ENCODE measurements at regions not wholly inside any gene's neighbourhood (a gene's known extent, or its start where the extent isn't known, plus 50 kb on each side); places are given as distances from the start of the nearest gene placed in this dataset.

DNA sequence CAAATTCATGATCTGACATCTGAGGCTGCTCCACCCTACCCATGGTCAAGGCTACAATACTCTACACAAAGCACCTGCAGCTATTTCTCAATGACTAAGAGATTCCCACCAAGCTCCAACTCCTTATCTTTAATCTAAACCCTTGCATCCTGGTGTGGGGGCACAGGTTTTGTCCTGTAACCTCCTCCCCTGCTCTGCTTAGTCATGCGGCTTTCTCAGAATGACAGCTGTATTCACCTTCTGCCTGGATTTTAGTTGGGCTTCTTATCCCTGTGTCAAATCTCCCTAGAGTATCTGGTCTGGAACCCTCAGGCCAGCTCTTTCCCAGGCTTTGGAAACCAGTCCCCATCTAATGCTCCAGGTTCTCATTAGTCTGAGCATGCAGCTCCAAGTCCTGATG is 159.0 kb downstream of the BARHL2 start:
- H2BK120ac ChIP-seq (ENCODE audit: low read depth, low read length) = no peak overlapping the region
- H4K91ac ChIP-seq (ENCODE audit: low read depth, low read length, poor library complexity) = no peak overlapping the region
- DNase-seq (ENCODE audit: low spot score) = no peak
- peaks cover 0 to 2% (median 0%) of the 10 kb centered on the region in 3 experiments for H3K27me3 ChIP-seq (ENCODE audit: control insufficient read depth in 3 of 3, insufficient read depth in 3 of 3, low read depth in 1 of 3, low read length in 3 of 3)
- no peaks in the 10 kb centered on the region for H3K36me3 ChIP-seq (replicated peaks in 1 of 2; ENCODE audit: control insufficient read depth in 2 of 2, insufficient read depth in 2 of 2, low read length in 2 of 2)
- H2BK5ac ChIP-seq (ENCODE audit: low read length) = no peak overlapping the region
- H2BK12ac ChIP-seq (ENCODE audit: low read length) = no peak overlapping the region
- no peak overlapping the region for H3K23ac ChIP-seq (ENCODE audit: low read depth, low read length, poor library complexity)
- no peak overlapping the region for H3K14ac ChIP-seq (ENCODE audit: low read length)
- H3K4me2 ChIP-seq (ENCODE audit: insufficient read depth, low read length, poor library complexity, severe bottlenecking) = no peak overlapping the region
- no peak overlapping the region for H3K18ac ChIP-seq (ENCODE audit: low read length)
- no peaks in the 10 kb centered on the region for H3K4me1 ChIP-seq (ENCODE audit: control insufficient read depth in 2 of 2, insufficient read depth in 1 of 2, low read depth in 1 of 2, low read length in 2 of 2)
- no peak overlapping the region for H2AFZ ChIP-seq (ENCODE audit: low read length)
- H3K4me3 ChIP-seq (ENCODE audit: low read length in 2 of 2) = no peak overlapping the region
- no peak overlapping the region for H3K27ac ChIP-seq (replicated peaks; ENCODE audit: low read length)
- no peak overlapping the region for H3K9ac ChIP-seq (ENCODE audit: low read depth, low read length, poor library complexity)
- no peaks in the 10 kb centered on the region for H3K9me3 ChIP-seq (replicated peaks in 1 of 2; ENCODE audit: control insufficient read depth in 2 of 2, insufficient read depth in 1 of 2, low read depth in 1 of 2, low read length in 2 of 2)
- no CpG with 5 or more reads among the region's 1 CpG for WGBS, 2 donors (ENCODE audit: extremely low coverage in 2 of 2, insufficient read length in 2 of 2, insufficient replicate concordance in 1 of 2)
- no peak overlapping the region for H2BK15ac ChIP-seq (ENCODE audit: low read length)
- H3K4ac ChIP-seq (ENCODE audit: low read length) = no peak overlapping the region
- H3K79me1 ChIP-seq (ENCODE audit: low read depth, low read length) = no peaks in the 10 kb centered on the region
- no peak overlapping the region for H2AK5ac ChIP-seq (ENCODE audit: low read depth, low read length)
- no peak overlapping the region for H4K8ac ChIP-seq (ENCODE audit: low read depth, low read length)

DNA sequence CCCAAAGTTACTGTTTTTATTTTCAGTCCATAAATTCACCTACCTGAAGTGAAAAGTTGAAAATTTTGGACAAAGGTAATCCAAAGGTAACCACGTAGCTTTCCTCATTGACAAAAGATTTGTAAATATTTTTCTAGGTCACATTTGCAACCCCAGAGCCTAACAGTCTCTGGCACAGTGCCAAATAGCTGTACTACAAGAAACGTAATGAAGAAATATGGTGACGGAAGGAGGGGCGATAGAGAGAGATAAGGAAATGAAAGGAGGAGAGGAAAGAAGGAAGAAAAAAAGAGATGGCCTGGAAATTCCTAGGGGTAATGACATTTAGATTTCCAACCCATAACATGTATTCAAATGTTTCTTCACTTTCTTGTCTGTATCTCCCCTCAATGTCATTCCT is 159.4 kb downstream of the BARHL2 start:
- Histone ChIP-seq H2AK5ac (ENCODE audit: low read depth, low read length) (no peak overlapping the region), H3K4ac (ENCODE audit: low read length) (no peak overlapping the region), H3K4me1 (ENCODE audit: control insufficient read depth in 2 of 2, insufficient read depth in 1 of 2, low read depth in 1 of 2, low read length in 2 of 2) (no peaks in the 10 kb centered on the region), H3K27ac (replicated peaks; ENCODE audit: low read length) (no peak overlapping the region), H2BK12ac (ENCODE audit: low read length) (no peak overlapping the region), H4K8ac (ENCODE audit: low read depth, low read length) (no peak overlapping the region), H3K14ac (ENCODE audit: low read length) (no peak overlapping the region), H3K27me3 (ENCODE audit: control insufficient read depth in 3 of 3, insufficient read depth in 3 of 3, low read depth in 1 of 3, low read length in 3 of 3) (peaks cover 0 to 2% (median 0%) of the 10 kb centered on the region in 3 experiments), H2BK120ac (ENCODE audit: low read depth, low read length) (no peak overlapping the region), H3K23ac (ENCODE audit: low read depth, low read length, poor library complexity) (no peak overlapping the region), H2AFZ (ENCODE audit: low read length) (no peak overlapping the region), H2BK15ac (ENCODE audit: low read length) (no peak overlapping the region), H3K9ac (ENCODE audit: low read depth, low read length, poor library complexity) (no peak overlapping the region), H3K9me3 (replicated peaks in 1 of 2; ENCODE audit: control insufficient read depth in 2 of 2, insufficient read depth in 1 of 2, low read depth in 1 of 2, low read length in 2 of 2) (no peaks in the 10 kb centered on the region), H3K4me2 (ENCODE audit: insufficient read depth, low read length, poor library complexity, severe bottlenecking) (no peak overlapping the region), H3K4me3 (ENCODE audit: low read length in 2 of 2) (no peak overlapping the region), H3K18ac (ENCODE audit: low read length) (no peak overlapping the region), H3K79me1 (ENCODE audit: low read depth, low read length) (no peaks in the 10 kb centered on the region), H4K91ac (ENCODE audit: low read depth, low read length, poor library complexity) (no peak overlapping the region), H2BK5ac (ENCODE audit: low read length) (no peak overlapping the region), H3K36me3 (replicated peaks in 1 of 2; ENCODE audit: control insufficient read depth in 2 of 2, insufficient read depth in 2 of 2, low read length in 2 of 2) (no peaks in the 10 kb centered on the region)
- DNase-seq (ENCODE audit: low spot score) = no peak
- WGBS, 2 donors (ENCODE audit: extremely low coverage in 2 of 2, insufficient read length in 2 of 2, insufficient replicate concordance in 1 of 2) = 100% methylated on average over 3 of the region's 4 CpGs; no CpG with 5 or more reads in 1 of the 2 donors

DNA sequence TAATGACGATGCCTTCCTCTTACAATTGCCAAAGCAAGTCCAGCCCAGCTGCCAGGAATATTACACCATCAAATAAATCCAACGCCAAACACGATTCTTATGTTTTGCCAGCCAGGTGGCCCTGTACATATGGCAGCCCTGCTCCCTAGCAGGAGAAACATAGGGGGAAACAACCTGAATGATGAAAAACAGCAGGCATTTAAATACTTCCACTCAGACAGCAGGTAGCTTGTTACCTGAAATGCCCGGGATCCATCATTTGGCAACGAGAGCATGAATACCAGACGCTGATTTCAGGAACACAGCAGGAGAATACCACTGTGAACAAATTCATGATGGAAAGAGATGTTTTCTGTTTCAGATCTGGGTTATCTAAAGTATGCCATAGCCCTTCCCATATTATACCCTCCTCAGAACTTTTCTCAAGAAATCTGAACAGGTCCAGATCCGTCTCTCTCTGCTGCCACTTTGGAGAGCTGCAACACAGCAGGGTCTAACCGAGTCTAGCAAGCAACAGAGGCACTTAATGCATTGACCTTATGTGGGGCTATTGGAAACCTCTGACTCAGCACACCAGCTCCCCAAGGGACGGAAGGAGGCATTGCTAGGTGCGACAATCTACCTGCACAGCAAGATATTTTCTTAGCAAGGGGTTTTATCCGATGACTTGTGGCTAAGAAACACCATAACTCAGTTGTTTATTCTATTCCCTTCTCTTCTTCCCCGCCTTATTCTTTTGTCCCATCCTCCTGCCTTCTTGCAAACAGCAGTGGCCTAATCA is 166.3 kb downstream of the BARHL2 start:
- Histone ChIP-seq H3K9ac (ENCODE audit: low read depth, low read length, poor library complexity) (no peak overlapping the region), H2AK5ac (ENCODE audit: low read depth, low read length) (no peak overlapping the region), H2BK5ac (ENCODE audit: low read length) (no peak overlapping the region), H3K4ac (ENCODE audit: low read length) (no peak overlapping the region), H2BK120ac (ENCODE audit: low read depth, low read length) (no peak overlapping the region), H2AFZ (ENCODE audit: low read length) (no peak overlapping the region), H3K27me3 (ENCODE audit: control insufficient read depth in 3 of 3, insufficient read depth in 3 of 3, low read depth in 1 of 3, low read length in 3 of 3) (peaks cover 0 to 6% (median 0%) of the 10 kb centered on the region in 3 experiments), H3K9me3 (replicated peaks in 1 of 2; ENCODE audit: control insufficient read depth in 2 of 2, insufficient read depth in 1 of 2, low read depth in 1 of 2, low read length in 2 of 2) (no peaks in the 10 kb centered on the region), H3K4me2 (ENCODE audit: insufficient read depth, low read length, poor library complexity, severe bottlenecking) (no peak overlapping the region), H3K79me1 (ENCODE audit: low read depth, low read length) (no peaks in the 10 kb centered on the region), H2BK15ac (ENCODE audit: low read length) (no peak overlapping the region), H4K91ac (ENCODE audit: low read depth, low read length, poor library complexity) (no peak overlapping the region), H3K23ac (ENCODE audit: low read depth, low read length, poor library complexity) (no peak overlapping the region), H3K36me3 (replicated peaks in 1 of 2; ENCODE audit: control insufficient read depth in 2 of 2, insufficient read depth in 2 of 2, low read length in 2 of 2) (no peaks in the 10 kb centered on the region), H3K14ac (ENCODE audit: low read length) (no peak overlapping the region), H3K27ac (replicated peaks; ENCODE audit: low read length) (no peak overlapping the region), H3K4me3 (ENCODE audit: low read length in 2 of 2) (no peak overlapping the region), H3K18ac (ENCODE audit: low read length) (no peak overlapping the region), H4K8ac (ENCODE audit: low read depth, low read length) (no peak overlapping the region), H2BK12ac (ENCODE audit: low read length) (no peak overlapping the region), H3K4me1 (ENCODE audit: control insufficient read depth in 2 of 2, insufficient read depth in 1 of 2, low read depth in 1 of 2, low read length in 2 of 2) (peaks cover 0 to 2% of the 10 kb centered on the region in 2 donors)
- no peak for DNase-seq (ENCODE audit: low spot score)
- whole genome bisulfite sequencing, 2 donors (ENCODE audit: extremely low coverage in 2 of 2, insufficient read length in 2 of 2, insufficient replicate concordance in 1 of 2) = no CpG with 5 or more reads among the region's 12 CpGs

GRCh38 chr1:90544356-90544755 is 172.7 kb downstream of the BARHL2 start:
- H3K4me1 ChIP-seq (ENCODE audit: control insufficient read depth in 2 of 2, insufficient read depth in 1 of 2, low read depth in 1 of 2, low read length in 2 of 2) = no peaks in the 10 kb centered on the region
- WGBS, 2 donors (ENCODE audit: extremely low coverage in 2 of 2, insufficient read length in 2 of 2, insufficient replicate concordance in 1 of 2) = no CpG with 5 or more reads among the region's 4 CpGs
- H2BK120ac ChIP-seq (ENCODE audit: low read depth, low read length) = no peak overlapping the region
- no peak overlapping the region for H3K23ac ChIP-seq (ENCODE audit: low read depth, low read length, poor library complexity)
- peak overlapping the region; percentile 32 for H2AFZ ChIP-seq (ENCODE audit: low read length)
- H2BK5ac ChIP-seq (ENCODE audit: low read length) = no peak overlapping the region
- H3K27me3 ChIP-seq (ENCODE audit: control insufficient read depth in 3 of 3, insufficient read depth in 3 of 3, low read depth in 1 of 3, low read length in 3 of 3) = peaks cover 0 to 6% (median 0%) of the 10 kb centered on the region in 3 experiments
- no peak overlapping the region for H3K14ac ChIP-seq (ENCODE audit: low read length)
- H3K18ac ChIP-seq (ENCODE audit: low read length) = no peak overlapping the region
- H3K36me3 ChIP-seq (replicated peaks in 1 of 2; ENCODE audit: control insufficient read depth in 2 of 2, insufficient read depth in 2 of 2, low read length in 2 of 2) = no peaks in the 10 kb centered on the region
- no peak overlapping the region for H4K91ac ChIP-seq (ENCODE audit: low read depth, low read length, poor library complexity)
- H2BK12ac ChIP-seq (ENCODE audit: low read length) = no peak overlapping the region
- H4K8ac ChIP-seq (ENCODE audit: low read depth, low read length) = no peak overlapping the region
- H3K9me3 ChIP-seq (replicated peaks in 1 of 2; ENCODE audit: control insufficient read depth in 2 of 2, insufficient read depth in 1 of 2, low read depth in 1 of 2, low read length in 2 of 2) = no peaks in the 10 kb centered on the region
- H3K4me3 ChIP-seq (ENCODE audit: low read length in 2 of 2) = no peak overlapping the region
- H3K4ac ChIP-seq (ENCODE audit: low read length) = no peak overlapping the region
- H3K4me2 ChIP-seq (ENCODE audit: insufficient read depth, low read length, poor library complexity, severe bottlenecking) = no peak overlapping the region
- no peak overlapping the region for H2BK15ac ChIP-seq (ENCODE audit: low read length)
- no peaks in the 10 kb centered on the region for H3K79me1 ChIP-seq (ENCODE audit: low read depth, low read length)
- H3K27ac ChIP-seq (replicated peaks; ENCODE audit: low read length) = no peak overlapping the region
- no peak for DNase-seq (ENCODE audit: low spot score)
- no peak overlapping the region for H3K9ac ChIP-seq (ENCODE audit: low read depth, low read length, poor library complexity)
- H2AK5ac ChIP-seq (ENCODE audit: low read depth, low read length) = no peak overlapping the region
